ENCODE measurements at regions not wholly inside any gene's neighbourhood (a gene's known extent, or its start where the extent isn't known, plus 50 kb on each side); places are given as distances from the start of the nearest gene placed in this dataset.

DNA sequence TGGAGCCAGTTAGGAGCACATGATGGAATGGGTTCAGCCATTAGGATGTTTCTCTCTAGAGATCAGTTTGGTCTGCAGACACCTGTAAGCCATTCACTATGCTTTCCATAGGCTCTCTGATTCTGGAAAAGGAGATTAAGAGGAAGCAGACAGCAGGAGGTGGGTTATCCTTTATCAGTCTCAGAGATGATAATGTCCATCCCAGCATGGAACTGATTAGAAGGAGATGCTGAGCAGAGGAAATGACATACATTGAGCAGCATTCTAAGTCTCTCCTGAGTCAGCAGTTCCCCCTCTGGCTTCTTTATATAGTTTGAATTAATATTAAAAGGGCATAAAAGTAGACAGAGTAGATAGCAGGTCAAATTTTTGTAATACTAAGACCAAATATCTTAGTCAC lies 591.1 kb downstream of the GBE1 start:
- H3K4me3 Mint-ChIP-seq, result no peak overlapping the region
- H3K27me3 Mint-ChIP-seq (ENCODE audit: low read depth), result no peaks in the 10 kb centered on the region
- H3K36me3 Mint-ChIP-seq (ENCODE audit: low read depth), result no peaks in the 10 kb centered on the region
- TF ChIP-seq, protein P1, sequence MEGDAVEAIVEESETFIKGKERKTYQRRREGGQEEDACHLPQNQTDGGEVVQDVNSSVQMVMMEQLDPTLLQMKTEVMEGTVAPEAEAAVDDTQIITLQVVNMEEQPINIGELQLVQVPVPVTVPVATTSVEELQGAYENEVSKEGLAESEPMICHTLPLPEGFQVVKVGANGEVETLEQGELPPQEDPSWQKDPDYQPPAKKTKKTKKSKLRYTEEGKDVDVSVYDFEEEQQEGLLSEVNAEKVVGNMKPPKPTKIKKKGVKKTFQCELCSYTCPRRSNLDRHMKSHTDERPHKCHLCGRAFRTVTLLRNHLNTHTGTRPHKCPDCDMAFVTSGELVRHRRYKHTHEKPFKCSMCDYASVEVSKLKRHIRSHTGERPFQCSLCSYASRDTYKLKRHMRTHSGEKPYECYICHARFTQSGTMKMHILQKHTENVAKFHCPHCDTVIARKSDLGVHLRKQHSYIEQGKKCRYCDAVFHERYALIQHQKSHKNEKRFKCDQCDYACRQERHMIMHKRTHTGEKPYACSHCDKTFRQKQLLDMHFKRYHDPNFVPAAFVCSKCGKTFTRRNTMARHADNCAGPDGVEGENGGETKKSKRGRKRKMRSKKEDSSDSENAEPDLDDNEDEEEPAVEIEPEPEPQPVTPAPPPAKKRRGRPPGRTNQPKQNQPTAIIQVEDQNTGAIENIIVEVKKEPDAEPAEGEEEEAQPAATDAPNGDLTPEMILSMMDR (IDR thresholded peaks at IDR 0.05; ENCODE audit: unreplicated experiment in 3 of 3), result no peak
- no peaks in the 10 kb centered on the region for H3K9me3 Mint-ChIP-seq
- no peak overlapping the region for H3K27ac Mint-ChIP-seq
- H3K4me1 Mint-ChIP-seq, result no peaks in the 10 kb centered on the region

GRCh38 chr3:81164806-81165205 lies 596.6 kb downstream of the GBE1 start:
- Mint-ChIP-seq H3K9me3 (no peaks in the 10 kb centered on the region), H3K36me3 (ENCODE audit: low read depth) (no peaks in the 10 kb centered on the region), H3K4me1 (no peaks in the 10 kb centered on the region), H3K4me3 (no peak overlapping the region), H3K27me3 (ENCODE audit: low read depth) (no peaks in the 10 kb centered on the region), H3K27ac (no peak overlapping the region)
- TF ChIP-seq, protein P1 (IDR thresholded peaks at IDR 0.05; ENCODE audit: unreplicated experiment in 3 of 3), result no peak

GRCh38 chr3:81161851-81162250 lies 599.6 kb downstream of the GBE1 start:
- H3K9me3 Mint-ChIP-seq, result peaks cover 2% of the 10 kb centered on the region
- H3K4me3 Mint-ChIP-seq, result no peak overlapping the region
- H3K4me1 Mint-ChIP-seq, result no peaks in the 10 kb centered on the region
- TF ChIP-seq, protein P1 (IDR thresholded peaks at IDR 0.05; ENCODE audit: unreplicated experiment in 3 of 3), result no peak
- no peaks in the 10 kb centered on the region for H3K27me3 Mint-ChIP-seq (ENCODE audit: low read depth)
- H3K36me3 Mint-ChIP-seq (ENCODE audit: low read depth), result no peaks in the 10 kb centered on the region
- no peak overlapping the region for H3K27ac Mint-ChIP-seq

- TF ChIP-seq, protein P1 (IDR thresholded peaks at IDR 0.05; ENCODE audit: unreplicated experiment in 3 of 3), result no peak
- H3K9me3 Mint-ChIP-seq, result peaks cover 6% of the 10 kb centered on the region
- no peaks in the 10 kb centered on the region for H3K36me3 Mint-ChIP-seq (ENCODE audit: low read depth)
- H3K4me1 Mint-ChIP-seq, result no peaks in the 10 kb centered on the region
- H3K27me3 Mint-ChIP-seq (ENCODE audit: low read depth), result no peaks in the 10 kb centered on the region
- no peak overlapping the region for H3K27ac Mint-ChIP-seq
- no peak overlapping the region for H3K4me3 Mint-ChIP-seq
Observed at GRCh38 chr3:81161100-81161499, 600.3 kb downstream of the GBE1 start.

DNA sequence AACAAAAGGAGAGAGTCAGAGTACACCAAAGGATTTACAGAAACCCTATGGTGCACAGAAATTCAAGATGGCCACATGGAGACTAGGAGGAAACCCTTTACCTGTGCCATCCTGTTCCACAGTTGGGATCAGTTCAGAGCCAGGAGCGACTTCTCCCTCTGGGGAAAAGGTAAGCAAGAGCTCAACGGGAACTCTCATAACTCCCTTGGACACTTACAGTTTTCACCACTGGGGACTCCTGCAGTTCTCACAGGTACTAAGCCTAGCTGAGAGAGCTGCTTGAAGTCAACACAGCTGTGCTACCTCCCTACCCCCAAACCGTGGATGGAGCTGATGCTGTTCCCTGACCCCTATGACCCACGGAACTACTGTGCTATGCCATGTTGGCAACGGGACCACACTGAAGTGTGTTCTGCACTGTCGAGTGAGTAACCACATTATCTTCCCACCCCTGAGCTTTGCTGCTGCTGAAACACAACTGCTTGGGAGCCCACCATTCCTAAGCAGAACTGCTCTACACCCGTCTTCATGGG lies 606.8 kb downstream of the GBE1 start:
- Mint-ChIP-seq H3K27ac (no peak overlapping the region), H3K9me3 (peaks cover 6% of the 10 kb centered on the region), H3K4me1 (no peaks in the 10 kb centered on the region), H3K27me3 (ENCODE audit: low read depth) (no peaks in the 10 kb centered on the region), H3K36me3 (ENCODE audit: low read depth) (no peaks in the 10 kb centered on the region), H3K4me3 (no peak overlapping the region)
- TF ChIP-seq, protein P1 (IDR thresholded peaks at IDR 0.05; ENCODE audit: unreplicated experiment in 3 of 3), result no peak

DNA sequence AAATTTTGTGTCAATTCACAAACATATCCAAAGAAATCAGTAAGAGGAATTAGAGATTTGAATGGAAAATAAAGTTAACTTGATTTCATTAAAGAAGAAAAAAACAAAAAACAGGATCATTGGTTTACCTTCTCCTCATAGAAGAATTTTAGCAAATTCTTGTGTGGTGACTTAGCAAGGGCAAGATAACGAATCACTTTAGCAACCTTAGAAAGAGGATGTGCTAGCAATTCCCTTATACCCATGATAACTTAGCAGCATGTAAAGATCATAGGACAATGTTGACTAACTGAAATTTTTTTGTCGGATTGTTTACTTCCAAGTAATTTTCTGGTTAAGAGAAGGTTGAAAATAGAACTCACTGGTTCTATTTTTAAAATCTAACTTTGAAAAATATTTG lies 609.3 kb downstream of the GBE1 start:
- H3K4me1 Mint-ChIP-seq, result no peaks in the 10 kb centered on the region
- no peaks in the 10 kb centered on the region for H3K36me3 Mint-ChIP-seq (ENCODE audit: low read depth)
- H3K4me3 Mint-ChIP-seq, result no peak overlapping the region
- no peak overlapping the region for H3K27ac Mint-ChIP-seq
- no peaks in the 10 kb centered on the region for H3K27me3 Mint-ChIP-seq (ENCODE audit: low read depth)
- TF ChIP-seq, protein P1 (IDR thresholded peaks at IDR 0.05; ENCODE audit: unreplicated experiment in 3 of 3), result no peak
- peaks cover 4% of the 10 kb centered on the region for H3K9me3 Mint-ChIP-seq

Data from nephron (organoid).